HCT116 (cell line): ENCODE measurements at regions not wholly inside any gene's neighbourhood (a gene's known extent, or its start where the extent isn't known, plus 50 kb on each side); places are given as distances from the start of the nearest gene placed in this dataset.

Source experiments
- ATAC-seq: fragments of 200-7000 bp; cut with Tn5 transposase; 2 replicates; pipeline ENCODE4 v1.9.1; 2020; ENCODE audit warnings: mild to moderate bottlenecking, moderate library complexity
- BruUV-seq: library from RNA; stranded (reverse); fragments of 400-500 nt; replicated peaks from 2 replicates; lab custom pipeline; 2021; lab: Mats Ljungman, UMichigan
- CTCF ChIA-PET: fragments of 300-600 bp; sonication (Branson Sonifier 250); formaldehyde crosslinking; loops from one replicate; lab custom pipeline; 2021; ENCODE audit warnings: antibody characterized with exemption; lab: Charles Lee
- POLR2A ChIA-PET: fragments of 300-600, 350-600 bp; sonication (Branson Sonifier 250); formaldehyde crosslinking; loops from one replicate; lab custom pipeline; 2021; ENCODE audit warnings: antibody characterized with exemption; lab: Charles Lee
- RAD21 ChIA-PET, 2 experiments: fragments of 300-600 bp; sonication (Branson Sonifier 250); formaldehyde crosslinking; loops; one replicate each; lab custom pipeline; 2023; ENCODE audit warnings: low total read pairs in 2 of 2; ENCODE audit not compliant: uncharacterized antibody in 2 of 2, unreplicated experiment in 2 of 2, low non-redundant PET in 1 of 2; lab: Charles Lee
- DNase-seq: peaks from one replicate; pipeline ENCODE4 v3.0.0-alpha.2; 2010; ENCODE audit warnings: low read depth, low spot score
- H2AFZ ChIP-seq: fragments of 200-600 bp; shearing (Covaris generic), sonication (generic); 2 replicates; pipeline ENCODE4 v1.6.1; 2017; ENCODE audit warnings: low read depth, mixed run types, mixed read lengths, antibody characterized with exemption, low read length; ENCODE audit not compliant: poor library complexity, severe bottlenecking
- H3K27ac ChIP-seq: 2 replicates; pipeline ENCODE4 v1.5.1; 2012; ENCODE audit warnings: low read depth, low read length
- H3K27me3 ChIP-seq: fragments of 200-600 bp; sonication (generic); 2 replicates; pipeline ENCODE4 v1.6.1; 2016; ENCODE audit warnings: mixed run types, low read length, mixed read lengths; ENCODE audit not compliant: insufficient read depth
- H3K36me3 ChIP-seq, 2 experiments: fragments of 200-500 bp in 1 of 2; fragments of 200-600 bp in 1 of 2; sonication (Bioruptor generic) in 1 of 2; sonication (generic) in 1 of 2; 2 replicates each; pipeline versions ENCODE4 v1.5.1 to v1.6.1; 2014 to 2016; ENCODE audit warnings: low read length in 2 of 2, inconsistent platforms in 1 of 2, mixed read lengths in 1 of 2, mixed run types in 1 of 2; ENCODE audit not compliant: insufficient read depth in 2 of 2, control insufficient read depth in 1 of 2
- H3K4me1 ChIP-seq, 2 experiments: fragments of 200-600 bp in 1 of 2; sonication (generic) in 1 of 2; 2 replicates each; pipeline versions ENCODE4 v1.5.1 to v1.6.1; 2012 to 2017; ENCODE audit warnings: low read length in 2 of 2, inconsistent platforms in 1 of 2, mild to moderate bottlenecking in 1 of 2, mixed read lengths in 1 of 2, mixed run types in 1 of 2, moderate library complexity in 1 of 2; ENCODE audit not compliant: insufficient read depth in 2 of 2, control insufficient read depth in 1 of 2
- H3K4me2 ChIP-seq: fragments of 200-600 bp; sonication (generic); 2 replicates; pipeline ENCODE4 v1.6.1; 2017; ENCODE audit warnings: mixed run types, low read length, mixed read lengths
- H3K4me3 ChIP-seq, 2 experiments: fragments of 200-600 bp in 1 of 2; sonication (generic) in 1 of 2; replicated peaks in 1 of 2; 2 replicates each; pipeline ENCODE4 v1.5.1; 2011 to 2016; ENCODE audit warnings: low read length in 2 of 2, control low read depth in 1 of 2, low read depth in 1 of 2, mild to moderate bottlenecking in 1 of 2, mixed read lengths in 1 of 2, mixed run types in 1 of 2
- H3K79me2 ChIP-seq: fragments of 200-600 bp; sonication (generic); 2 replicates; pipeline ENCODE4 v1.6.1; 2017; ENCODE audit warnings: mild to moderate bottlenecking, mixed run types, low read length, moderate library complexity, mixed read lengths; ENCODE audit not compliant: insufficient read depth
- H3K9ac ChIP-seq: fragments of 200-600 bp; sonication (generic); 2 replicates; pipeline ENCODE4 v1.6.1; 2016; ENCODE audit warnings: low read length, mixed read lengths
- H3K9me2 ChIP-seq: fragments of 200-600 bp; sonication (generic), shearing (Covaris generic); 2 replicates; pipeline ENCODE4 v1.6.1; 2017; ENCODE audit warnings: mixed run types, mild to moderate bottlenecking, moderate library complexity; ENCODE audit not compliant: insufficient read depth
- H3K9me3 ChIP-seq, 2 experiments: fragments of 200-500 bp in 1 of 2; fragments of 200-600 bp in 1 of 2; sonication (Bioruptor generic) in 1 of 2; sonication (generic) in 1 of 2; 2 replicates each; pipeline ENCODE4 v1.6.1; 2014 to 2017; ENCODE audit warnings: low read length in 2 of 2, mixed read lengths in 2 of 2, inconsistent platforms in 1 of 2, low read depth in 1 of 2, mild to moderate bottlenecking in 1 of 2, mixed run types in 1 of 2, moderate library complexity in 1 of 2; ENCODE audit not compliant: control insufficient read depth in 1 of 2, insufficient read depth in 1 of 2
- H4K20me1 ChIP-seq: fragments of 200-600 bp; sonication (generic), shearing (Covaris generic); 2 replicates; pipeline ENCODE4 v1.6.1; 2017; ENCODE audit warnings: mixed run types, mild to moderate bottlenecking, moderate library complexity; ENCODE audit not compliant: insufficient read depth
- CEBPB ChIP-seq: IDR thresholded peaks from 2 replicates; pipeline ENCODE4 v1.6.1; 2012; ENCODE audit warnings: low read depth
- CTCF ChIP-seq, 3 experiments: fragments of 200-600 bp in 1 of 3; sonication (generic) in 1 of 3; IDR thresholded peaks in 2 of 3; conservative IDR thresholded peaks in 1 of 3; 2 replicates each; pipeline ENCODE4 v1.5.1; 2012 to 2017; ENCODE audit warnings: low read depth in 2 of 3, low read length in 2 of 3, antibody characterized with exemption in 1 of 3, borderline replicate concordance in 1 of 3, control low read depth in 1 of 3, mild to moderate bottlenecking in 1 of 3, mixed read lengths in 1 of 3, mixed run types in 1 of 3, moderate library complexity in 1 of 3; ENCODE audit not compliant: insufficient read depth in 1 of 3
- EGR1 ChIP-seq: IDR thresholded peaks from 2 replicates; pipeline ENCODE4 v1.6.1; 2012; ENCODE audit warnings: low read depth
- JUND ChIP-seq: IDR thresholded peaks from 2 replicates; pipeline ENCODE4 v1.6.1; 2012
- POLR2A ChIP-seq: IDR thresholded peaks from 2 replicates; pipeline ENCODE4 v1.7.0; 2011; ENCODE audit warnings: borderline replicate concordance; ENCODE audit not compliant: insufficient read depth, insufficient read length; ENCODE audit errors: extremely low read depth
- RAD21 ChIP-seq: IDR thresholded peaks from 2 replicates; pipeline ENCODE4 v1.6.1; 2012; ENCODE audit warnings: low read depth, mild to moderate bottlenecking
- SP1 ChIP-seq: IDR thresholded peaks from 2 replicates; pipeline ENCODE4 v1.6.1; 2012; ENCODE audit warnings: low read depth
- TCF7L2 ChIP-seq: IDR thresholded peaks from 2 replicates; pipeline ENCODE4 v1.7.0; 2011; ENCODE audit warnings: borderline replicate concordance, inconsistent platforms; ENCODE audit not compliant: insufficient read depth, insufficient read length; ENCODE audit errors: extremely low read depth
- ZFX ChIP-seq: fragments of 450-650 bp; IDR thresholded peaks from 2 replicates; pipeline ENCODE4 v1.6.1; 2017
- intact Hi-C: fragments of 100-400 bp; cut with micrococcal nuclease; formaldehyde crosslinking; loops from 2 replicates; pipeline ENCODE4 v1.10.0; 2022
- TF ChIP-seq, protein P1 (sequence below): IDR thresholded peaks from 2 replicates; pipeline ENCODE4 v1.6.1; 2012
- TF ChIP-seq, protein P2 (sequence below): IDR thresholded peaks from 2 replicates; pipeline ENCODE4 v1.6.1; 2011; ENCODE audit warnings: mild to moderate bottlenecking, low read length, moderate library complexity; ENCODE audit not compliant: insufficient replicate concordance; ENCODE audit errors: extremely low read depth

GRCh38 chr2:238565031-238565430 is 138.3 kb downstream of the ASB1 start (continued):
- TF ChIP-seq, protein P1, sequence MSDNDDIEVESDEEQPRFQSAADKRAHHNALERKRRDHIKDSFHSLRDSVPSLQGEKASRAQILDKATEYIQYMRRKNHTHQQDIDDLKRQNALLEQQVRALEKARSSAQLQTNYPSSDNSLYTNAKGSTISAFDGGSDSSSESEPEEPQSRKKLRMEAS, result no peak
- TF ChIP-seq TCF7L2 (no peak), RAD21 (no peak), CEBPB (no peak), ZFX (no peak), EGR1 (no peak)
- TF ChIP-seq, protein P2, sequence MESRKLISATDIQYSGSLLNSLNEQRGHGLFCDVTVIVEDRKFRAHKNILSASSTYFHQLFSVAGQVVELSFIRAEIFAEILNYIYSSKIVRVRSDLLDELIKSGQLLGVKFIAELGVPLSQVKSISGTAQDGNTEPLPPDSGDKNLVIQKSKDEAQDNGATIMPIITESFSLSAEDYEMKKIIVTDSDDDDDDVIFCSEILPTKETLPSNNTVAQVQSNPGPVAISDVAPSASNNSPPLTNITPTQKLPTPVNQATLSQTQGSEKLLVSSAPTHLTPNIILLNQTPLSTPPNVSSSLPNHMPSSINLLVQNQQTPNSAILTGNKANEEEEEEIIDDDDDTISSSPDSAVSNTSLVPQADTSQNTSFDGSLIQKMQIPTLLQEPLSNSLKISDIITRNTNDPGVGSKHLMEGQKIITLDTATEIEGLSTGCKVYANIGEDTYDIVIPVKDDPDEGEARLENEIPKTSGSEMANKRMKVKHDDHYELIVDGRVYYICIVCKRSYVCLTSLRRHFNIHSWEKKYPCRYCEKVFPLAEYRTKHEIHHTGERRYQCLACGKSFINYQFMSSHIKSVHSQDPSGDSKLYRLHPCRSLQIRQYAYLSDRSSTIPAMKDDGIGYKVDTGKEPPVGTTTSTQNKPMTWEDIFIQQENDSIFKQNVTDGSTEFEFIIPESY, result no peak

- BruUV-seq, result no TSS peak
- no peaks in the 10 kb centered on the region for H3K9me2 ChIP-seq
- no peaks in the 10 kb centered on the region for H3K27me3 ChIP-seq
- H3K36me3 ChIP-seq, result no peaks in the 10 kb centered on the region
- intact Hi-C loops, result no loop called here
- CTCF ChIA-PET, result interaction anchor here (0.6 kb wide), 1 partner anchor 440 kb away, joined by 4 read pairs; no protein-coding TSS in a partner anchor
- POLR2A ChIA-PET, result no interaction called here
- no peak overlapping the region for H3K4me3 ChIP-seq
- TF ChIP-seq POLR2A, result no peak
- TF ChIP-seq JUND, result no peak
- TF ChIP-seq CTCF (IDR thresholded peaks at IDR 0.05 in 2 of 3, conservative IDR thresholded peaks at IDR 0.05 in 1 of 3; ENCODE audit: borderline replicate concordance in 1 of 3, insufficient read depth in 1 of 3, low read depth in 2 of 3, low read length in 2 of 3), result no peak
- TF ChIP-seq, protein P1, result no peak
- no peak for TF ChIP-seq SP1
- TF ChIP-seq, protein P2, result no peak
- no peak for TF ChIP-seq TCF7L2
- TF ChIP-seq, all 23 proteins: peak for 0
- Histone ChIP-seq H2AFZ (no peak overlapping the region), H3K4me2 (no peak overlapping the region), H3K4me1 (peaks cover 0 to 8% of the 10 kb centered on the region in 2 experiments; a peak in 1 of 4 replicates), H4K20me1 (no peaks in the 10 kb centered on the region), H3K9me3 (no peaks in the 10 kb centered on the region), H3K9ac (no peak overlapping the region), H3K27ac (no peak overlapping the region), H3K79me2 (no peaks in the 10 kb centered on the region)
- RAD21 ChIA-PET, result no interaction called here
- DNase-seq (no peak), ATAC-seq (no peak)
Observed at GRCh38 chr2:238566001-238566645, 139.4 kb downstream of the ASB1 start.
